Fibroblast of pulmonary artery (primary cell): ENCODE measurements at regions not wholly inside any gene's neighbourhood (a gene's known extent, or its start where the extent isn't known, plus 50 kb on each side); places are given as distances from the start of the nearest gene placed in this dataset.

ENCODE experiments used
- DNase-seq: peaks from one replicate; pipeline ENCODE4 v3.0.0-alpha.2; 2010; ENCODE audit warnings: low read depth
- H3K4me3 ChIP-seq: replicated peaks from 2 replicates; pipeline ENCODE4 v1.5.1; 2011; ENCODE audit warnings: low read depth, mild to moderate bottlenecking, control low read depth, low read length, moderate library complexity
- CTCF ChIP-seq: IDR thresholded peaks from 2 replicates; pipeline ENCODE4 v1.5.1; 2011; ENCODE audit warnings: mild to moderate bottlenecking, control low read depth, low read length, inconsistent platforms; ENCODE audit errors: missing control alignments

DNA sequence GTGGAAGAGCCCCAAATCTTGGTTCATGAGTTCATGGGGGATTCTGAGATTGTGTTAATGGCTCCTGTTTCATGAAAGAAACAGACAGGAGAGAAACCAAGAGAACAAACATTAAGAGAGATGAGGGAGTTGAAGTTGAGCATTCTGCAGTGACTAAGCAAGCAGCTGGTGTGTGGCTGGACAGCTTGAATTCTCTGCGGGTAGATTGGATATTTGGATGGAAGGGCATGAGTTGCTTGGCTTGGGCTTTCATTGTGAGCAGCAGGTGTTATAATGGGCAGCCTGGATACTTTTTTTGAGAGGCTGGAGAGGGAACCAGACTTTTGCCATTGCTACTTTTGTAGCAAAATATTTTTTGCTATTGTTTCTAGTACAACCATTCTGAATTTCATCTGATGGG lies 346.8 kb upstream of the SATB1 start:
- no peak for DNase-seq
- TF ChIP-seq CTCF = no peak

GRCh38 chr3:18770800-18771199 lies 345.7 kb upstream of the SATB1 start:
- H3K4me3 ChIP-seq = no peak overlapping the region
- no peak for TF ChIP-seq CTCF
- DNase-seq = no peak

More for the DNA sequence above, 346.8 kb upstream of the SATB1 start:
- no peak overlapping the region for H3K4me3 ChIP-seq

DNA sequence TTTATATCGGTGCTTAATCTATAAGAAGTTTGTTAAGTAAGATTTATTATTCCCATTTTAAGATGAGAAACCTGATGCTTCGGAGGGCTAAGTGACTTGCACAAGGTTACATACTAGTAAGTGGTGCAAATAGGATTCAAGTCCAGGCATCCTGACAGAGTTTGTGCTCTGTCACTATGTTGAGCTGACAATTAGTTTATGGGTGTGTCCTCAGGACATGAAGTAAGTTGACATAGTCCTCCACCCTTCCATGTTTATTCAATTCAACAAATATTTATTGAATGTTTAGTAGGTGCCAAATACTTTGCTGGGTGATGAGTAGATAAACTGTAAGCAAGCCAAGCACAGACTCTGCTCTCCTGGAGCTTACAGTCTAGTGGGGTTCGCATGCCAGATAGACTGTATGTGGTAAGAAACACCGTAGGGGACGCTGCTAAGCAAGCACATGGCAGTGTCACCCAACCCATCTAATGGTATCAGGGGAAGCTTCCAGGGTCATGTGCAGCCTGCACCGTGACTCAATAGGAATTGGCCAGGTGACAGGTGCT lies 342.7 kb upstream of the SATB1 start:
- H3K4me3 ChIP-seq = no peak overlapping the region
- TF ChIP-seq CTCF = no peak
- no peak for DNase-seq

DNA sequence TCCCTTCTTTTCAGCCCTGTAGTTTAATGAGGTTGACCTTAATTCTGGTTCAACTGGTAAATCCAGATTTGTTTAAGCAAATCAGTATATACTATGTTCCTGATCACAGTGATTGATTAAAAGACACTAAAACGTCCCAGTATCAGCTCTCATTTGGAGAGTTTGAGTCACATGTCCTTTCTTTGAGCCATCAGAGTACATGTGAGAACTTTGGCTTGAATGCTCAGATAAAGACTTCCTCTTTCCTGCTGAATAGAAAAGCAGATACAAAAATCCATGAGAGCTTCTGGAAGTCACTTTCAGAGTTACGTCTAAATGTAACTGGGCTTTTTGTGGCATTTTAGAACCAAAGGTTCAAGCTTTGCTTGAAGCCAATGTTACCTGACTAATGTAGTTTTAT lies 341.8 kb upstream of the SATB1 start:
- DNase-seq = no peak
- no peak overlapping the region for H3K4me3 ChIP-seq
- TF ChIP-seq CTCF = no peak

GRCh38 chr3:18765662-18766061 lies 340.5 kb upstream of the SATB1 start:
- TF ChIP-seq CTCF = no peak
- no peak for DNase-seq
- no peak overlapping the region for H3K4me3 ChIP-seq

DNA sequence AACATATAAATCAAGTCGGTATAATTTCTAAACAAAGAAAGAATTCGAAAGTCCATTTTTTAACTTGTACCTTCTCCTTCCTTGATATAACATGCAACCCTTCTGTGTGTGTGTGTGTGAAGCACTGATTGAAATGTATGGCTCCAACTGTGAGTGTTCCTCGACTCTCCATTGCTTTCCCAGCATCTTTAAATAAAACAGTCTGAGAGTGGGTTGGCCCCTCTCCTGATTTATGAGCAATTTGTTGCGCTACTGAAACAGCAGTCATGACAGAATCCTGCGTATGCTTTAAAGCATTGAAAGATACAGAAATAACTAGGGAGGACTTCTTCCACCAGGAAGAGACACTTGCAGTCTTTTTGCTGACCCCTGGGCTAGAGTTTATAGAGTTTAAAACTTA lies 340.0 kb upstream of the SATB1 start:
- no peak for TF ChIP-seq CTCF

DNA sequence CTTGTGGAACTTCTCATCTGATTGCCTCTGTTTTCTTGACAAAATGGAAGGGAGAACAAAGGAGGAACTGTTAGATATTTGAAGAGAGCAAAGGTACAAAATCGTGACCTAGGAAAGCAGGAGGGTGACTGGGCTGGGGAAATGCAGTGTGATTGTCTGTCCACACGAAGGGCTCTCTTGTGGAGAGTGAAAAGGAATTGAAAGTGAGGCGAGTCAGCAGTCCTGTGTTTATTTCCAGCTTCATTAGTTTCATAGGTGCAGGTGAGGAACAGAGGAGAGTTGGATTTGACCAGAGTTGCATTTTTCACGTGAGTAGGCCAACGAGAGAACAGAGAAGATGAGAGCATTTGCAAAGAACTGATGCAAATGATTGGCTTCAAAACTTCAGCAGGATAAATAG lies 336.4 kb upstream of the SATB1 start:
- no peak for TF ChIP-seq CTCF
- no peak overlapping the region for H3K4me3 ChIP-seq
- no peak for DNase-seq

More for the DNA sequence above, 340.0 kb upstream of the SATB1 start:
- no peak for DNase-seq
- H3K4me3 ChIP-seq = no peak overlapping the region
